ENCODE measurements at regions not wholly inside any gene's neighbourhood (a gene's known extent, or its start where the extent isn't known, plus 50 kb on each side); places are given as distances from the start of the nearest gene placed in this dataset.

GRCh38 chr13:67314405-67314804 lies 84.3 kb upstream of the PCDH9 start (continued):
- TF ChIP-seq ATOH8 (CRISPR knock-in tag; IDR thresholded peaks at IDR 0.05; ENCODE audit: low read depth) (no peak), POLR2AphosphoS2 (conservative IDR thresholded peaks at IDR 0.05; ENCODE audit: low read length) (no peak)

- WGBS (ENCODE audit: missing lambda C conversion rate), result 46% methylated on average over 4 of the region's 4 CpGs
- ChIA-PET CTCF (no interaction called here), POLR2A (no interaction called here)
- FAIRE-seq (no peak), ATAC-seq (no peak), DNase-seq (ENCODE audit: low read depth in 1 of 2, low spot score in 1 of 2) (no peak)
- H3K4me2 ChIP-seq, result no peak overlapping the region
- TF ChIP-seq REST (IDR thresholded peaks at IDR 0.05) (no peak), MAX (IDR thresholded peaks at IDR 0.05) (no peak), HOXB5 (CRISPR knock-in tag; IDR thresholded peaks at IDR 0.05) (no peak), RFX5 (IDR thresholded peaks at IDR 0.05) (no peak), PHF8 (IDR thresholded peaks at IDR 0.05; ENCODE audit: borderline replicate concordance, low read depth) (no peak), KDM5A (IDR thresholded peaks at IDR 0.05) (no peak), CHD4 (IDR thresholded peaks at IDR 0.05; ENCODE audit: borderline replicate concordance) (no peak), ESRRA (IDR thresholded peaks at IDR 0.05; ENCODE audit: borderline replicate concordance, low read length) (no peak), KDM1A (IDR thresholded peaks at IDR 0.05; ENCODE audit: low read depth) (no peak), ZFP36 (IDR thresholded peaks at IDR 0.05; ENCODE audit: borderline replicate concordance, partially characterized antibody) (no peak)
- H3K9me3 ChIP-seq, result no peaks in the 10 kb centered on the region
- H3K4me1 ChIP-seq, result no peaks in the 10 kb centered on the region
- no peak overlapping the region for H3K4me3 ChIP-seq
- no peak overlapping the region for H3K27ac ChIP-seq
Measured at GRCh38 chr13:67308004-67308772, 78.1 kb upstream of the PCDH9 start.

GRCh38 chr13:67306742-67307141 lies 76.6 kb upstream of the PCDH9 start:
- ChIA-PET POLR2A (no interaction called here), CTCF (no interaction called here)
- Histone ChIP-seq H3K27ac (no peak overlapping the region), H3K4me3 (no peak overlapping the region), H3K4me1 (no peaks in the 10 kb centered on the region), H3K4me2 (no peak overlapping the region), H3K9me3 (no peaks in the 10 kb centered on the region)
- ATAC-seq (no peak), FAIRE-seq (no peak), DNase-seq (ENCODE audit: low read depth in 1 of 2, low spot score in 1 of 2) (no peak)
- TF ChIP-seq JUNB (IDR thresholded peaks at IDR 0.05), result no peak
- no peak for TF ChIP-seq ESRRA (IDR thresholded peaks at IDR 0.05; ENCODE audit: borderline replicate concordance, low read length)
- TF ChIP-seq TFCP2L1 (CRISPR knock-in tag; IDR thresholded peaks at IDR 0.05), result no peak
- no peak for TF ChIP-seq FOSL2 (IDR thresholded peaks at IDR 0.05)
- no peak for TF ChIP-seq FOSL2 (CRISPR knock-in tag; IDR thresholded peaks at IDR 0.05)
- TF ChIP-seq ELK1 (IDR thresholded peaks at IDR 0.05; ENCODE audit: low read depth, low read length), result no peak
- TF ChIP-seq POLR2AphosphoS2 (conservative IDR thresholded peaks at IDR 0.05; ENCODE audit: low read length), result no peak
- TF ChIP-seq E2F6 (IDR thresholded peaks at IDR 0.05; ENCODE audit: borderline replicate concordance, low read depth), result no peak
- no peak for TF ChIP-seq KDM1A (IDR thresholded peaks at IDR 0.05; ENCODE audit: low read depth)
- no peak for TF ChIP-seq ZC3H11A (IDR thresholded peaks at IDR 0.05)
- TF ChIP-seq BHLHE40 (IDR thresholded peaks at IDR 0.05; ENCODE audit: low read depth, low read length), result no peak
- TF ChIP-seq HOXA7 (CRISPR knock-in tag; IDR thresholded peaks at IDR 0.05), result no peak
- no peak for TF ChIP-seq RARB (CRISPR knock-in tag; IDR thresholded peaks at IDR 0.05)
- no peak for TF ChIP-seq USF2 (IDR thresholded peaks at IDR 0.05)
- TF ChIP-seq HDAC2 (IDR thresholded peaks at IDR 0.05), result no peak
- no peak for TF ChIP-seq MYC (IDR thresholded peaks at IDR 0.05; ENCODE audit: borderline replicate concordance, low read length)
- TF ChIP-seq NR3C1 (IDR thresholded peaks at IDR 0.05), result no peak
- no peak for TF ChIP-seq CEBPB (IDR thresholded peaks at IDR 0.05)
- 93% methylated on average over 1 of the region's 1 CpG for WGBS (ENCODE audit: missing lambda C conversion rate)
